B cell (primary cell): ENCODE measurements at regions not wholly inside any gene's neighbourhood (a gene's known extent, or its start where the extent isn't known, plus 50 kb on each side); places are given as distances from the start of the nearest gene placed in this dataset.

Source experiments
- ATAC-seq: fragments of 200-7000 bp; cut with Tn5 transposase; one replicate; pipeline ENCODE4 v1.10.0; 2021; ENCODE audit warnings: low read depth, mild to moderate bottlenecking, moderate number of reproducible peaks, moderate library complexity
- CTCF ChIA-PET: fragments of 350-600 bp; sonication (Branson Sonifier 250); formaldehyde crosslinking; loops from one replicate; lab custom pipeline; 2021; ENCODE audit warnings: antibody characterized with exemption, inconsistent platforms; lab: Charles Lee
- POLR2A ChIA-PET: fragments of 350-600 bp; sonication (Branson Sonifier 250); formaldehyde crosslinking; loops from one replicate; lab custom pipeline; 2021; ENCODE audit warnings: antibody characterized with exemption; lab: Charles Lee
- DNase-seq: peaks from one replicate; pipeline ENCODE4 v3.0.0; 2013
- H2AFZ ChIP-seq: 2 replicates; pipeline ENCODE4 v1.6.1; 2012; ENCODE audit warnings: mild to moderate bottlenecking, low read depth, low read length; ENCODE audit not compliant: insufficient read depth, poor library complexity, severe bottlenecking
- H3K27ac ChIP-seq, 2 donors: 1 replicate in 1 of 2; 2 replicates in 1 of 2; pipeline ENCODE4 v1.5.1; 2012 to 2013; ENCODE audit warnings: low read length in 2 of 2, mild to moderate bottlenecking in 2 of 2, moderate library complexity in 1 of 2
- H3K27me3 ChIP-seq, 4 experiments: fragments of 200-600 bp in 1 of 4; sonication (generic) in 1 of 4; replicated peaks in 1 of 4; 1 replicate in 2 of 4; 2 replicates in 2 of 4; pipeline versions ENCODE4 v1.6.1 to v1.7.0; 2013 to 2016; ENCODE audit warnings: low read length in 3 of 4, mild to moderate bottlenecking in 2 of 4, mixed read lengths in 1 of 4, moderate library complexity in 1 of 4; ENCODE audit not compliant: insufficient read depth in 4 of 4, control insufficient read depth in 3 of 4; ENCODE audit errors: control extremely low read depth in 1 of 4
- H3K36me3 ChIP-seq, 2 experiments: replicated peaks in 1 of 2; 1 replicate in 1 of 2; 2 replicates in 1 of 2; pipeline versions ENCODE4 v1.6.1 to v1.7.1; 2013; ENCODE audit warnings: low read length in 1 of 2; ENCODE audit not compliant: insufficient read depth in 2 of 2, control insufficient read depth in 1 of 2; ENCODE audit errors: control extremely low read depth in 1 of 2, extremely low read depth in 1 of 2
- H3K4me1 ChIP-seq, 2 donors: fragments of 200-600 bp in 1 of 2; sonication (generic) in 1 of 2; 1 replicate in 1 of 2; 2 replicates in 1 of 2; pipeline versions ENCODE4 v1.5.1 to v1.6.1; 2013 to 2017; ENCODE audit warnings: low read length in 2 of 2; ENCODE audit not compliant: control insufficient read depth in 2 of 2, insufficient read depth in 2 of 2
- H3K4me2 ChIP-seq: replicated peaks from 2 replicates; pipeline ENCODE3; 2012; ENCODE audit warnings: mild to moderate bottlenecking, low read depth, low read length; ENCODE audit not compliant: poor library complexity, severe bottlenecking
- H3K4me3 ChIP-seq, 5 experiments: fragments of 200-600 bp in 1 of 5; sonication (generic) in 1 of 5; 1 replicate in 3 of 5; 2 replicates in 2 of 5; pipeline versions ENCODE4 v1.5.1 to v1.7.0; 2011 to 2016; ENCODE audit warnings: low read length in 4 of 5, mild to moderate bottlenecking in 4 of 5, low read depth in 2 of 5, control low read depth in 1 of 5, moderate library complexity in 1 of 5; ENCODE audit not compliant: insufficient read depth in 1 of 5; ENCODE audit errors: control extremely low read depth in 1 of 5, extremely low read depth in 1 of 5
- H3K79me2 ChIP-seq: fragments of 200-600 bp; sonication (generic); one replicate; pipeline ENCODE4 v1.6.0; 2016; ENCODE audit warnings: low read length; ENCODE audit not compliant: control insufficient read depth, insufficient read depth
- H3K9ac ChIP-seq: fragments of 200-600 bp; sonication (generic); 2 replicates; pipeline ENCODE4 v1.6.1; 2017; ENCODE audit warnings: mild to moderate bottlenecking, low read length, moderate library complexity
- H3K9me3 ChIP-seq, 3 donors: one replicate each; pipeline versions ENCODE4 v1.6.1 to v1.7.1; 2013; ENCODE audit warnings: low read length in 2 of 3; ENCODE audit not compliant: control insufficient read depth in 2 of 3, insufficient read depth in 1 of 3; ENCODE audit errors: control extremely low read depth in 1 of 3
- H4K20me1 ChIP-seq: 2 replicates; pipeline ENCODE4 v1.6.0; 2012; ENCODE audit warnings: mild to moderate bottlenecking, low read length; ENCODE audit not compliant: insufficient read depth, control insufficient read depth, poor library complexity, severe bottlenecking
- H3K27ac Mint-ChIP-seq: one replicate; pipeline ENCODE4 v1.8.0; 2021; ENCODE audit warnings: mixed read lengths
- H3K27me3 Mint-ChIP-seq: one replicate; pipeline ENCODE4 v1.8.0; 2021; ENCODE audit warnings: mixed read lengths
- H3K4me1 Mint-ChIP-seq: one replicate; pipeline ENCODE4 v1.8.0; 2021; ENCODE audit warnings: mixed read lengths
- H3K4me3 Mint-ChIP-seq: one replicate; pipeline ENCODE4 v1.8.0; 2021; ENCODE audit warnings: mixed read lengths
- H3K9me3 Mint-ChIP-seq: one replicate; pipeline ENCODE4 v1.8.0; 2022; ENCODE audit warnings: mixed read lengths; ENCODE audit not compliant: insufficient read depth
- CTCF ChIP-seq: fragments of 200-600 bp; IDR thresholded peaks from one replicate; pipeline ENCODE4 v1.8.0; 2022; ENCODE audit warnings: antibody characterized with exemption, mild to moderate bottlenecking
- EZH2 ChIP-seq: IDR thresholded peaks from 2 replicates; pipeline ENCODE4 v1.6.1; 2012; ENCODE audit warnings: borderline replicate concordance, low read depth, mild to moderate bottlenecking, moderate library complexity, low read length; ENCODE audit not compliant: insufficient read depth, poor library complexity, severe bottlenecking
- WGBS: methylation state at CpG from one replicate; pipeline ENCODE4 v1.1.5; 2013; ENCODE audit warnings: missing lambda C conversion rate; ENCODE audit not compliant: insufficient coverage; 5-methylcytosine and 5-hydroxymethylcytosine counted together
- intact Hi-C: fragments of 100-400 bp; cut with micrococcal nuclease; formaldehyde crosslinking; loops from one replicate; pipeline ENCODE4 v1.10.0; 2022

GRCh38 chr15:95538693-95539092 lies 791.8 kb upstream of the NR2F2 start:
- Mint-ChIP-seq H3K27me3 (no peaks in the 10 kb centered on the region), H3K27ac (no peak overlapping the region), H3K9me3 (peaks cover 3% of the 10 kb centered on the region), H3K4me1 (no peaks in the 10 kb centered on the region), H3K4me3 (no peak overlapping the region)
- DNase-seq (no peak), ATAC-seq (no peak)
- H3K36me3 ChIP-seq, result no peaks in the 10 kb centered on the region
- H2AFZ ChIP-seq, result no peak overlapping the region
- H3K27ac ChIP-seq, result no peak overlapping the region
- H3K4me2 ChIP-seq, result no peak overlapping the region
- TF ChIP-seq CTCF, result no peak
- TF ChIP-seq EZH2, result no peak
- H3K4me1 ChIP-seq, result no peaks in the 10 kb centered on the region
- H3K4me3 ChIP-seq, result no peak overlapping the region
- H3K9me3 ChIP-seq, result no peaks in the 10 kb centered on the region
- intact Hi-C loops, result no loop called here
- ChIA-PET CTCF (no interaction called here), POLR2A (no interaction called here)
- no peak overlapping the region for H3K9ac ChIP-seq
- no peaks in the 10 kb centered on the region for H3K79me2 ChIP-seq
- WGBS, result 79% methylated on average over 2 of the region's 5 CpGs
- no peaks in the 10 kb centered on the region for H4K20me1 ChIP-seq
- H3K27me3 ChIP-seq, result no peaks in the 10 kb centered on the region

- Mint-ChIP-seq H3K27ac (no peak overlapping the region), H3K9me3 (peaks cover 3% of the 10 kb centered on the region), H3K4me3 (no peak overlapping the region), H3K4me1 (no peaks in the 10 kb centered on the region), H3K27me3 (no peaks in the 10 kb centered on the region)
- WGBS, result 81% methylated on average over 6 of the region's 7 CpGs
- no peaks in the 10 kb centered on the region for H4K20me1 ChIP-seq
- no peak overlapping the region for H3K27ac ChIP-seq
- H3K27me3 ChIP-seq, result no peaks in the 10 kb centered on the region
- no peak overlapping the region for H2AFZ ChIP-seq
- no peak overlapping the region for H3K4me3 ChIP-seq
- no peak for ATAC-seq
- no peaks in the 10 kb centered on the region for H3K4me1 ChIP-seq
- H3K36me3 ChIP-seq, result no peaks in the 10 kb centered on the region
- H3K9ac ChIP-seq, result no peak overlapping the region
- intact Hi-C loops, result no loop called here
- no peak for DNase-seq
- ChIA-PET CTCF (no interaction called here), POLR2A (no interaction called here)
- no peaks in the 10 kb centered on the region for H3K79me2 ChIP-seq
- no peak overlapping the region for H3K4me2 ChIP-seq
- H3K9me3 ChIP-seq, result no peaks in the 10 kb centered on the region
- TF ChIP-seq EZH2, result no peak
- no peak for TF ChIP-seq CTCF
Observed at GRCh38 chr15:95541301-95541700, 789.2 kb upstream of the NR2F2 start.
